Keratinocyte (primary cell): ENCODE measurements at regions not wholly inside any gene's neighbourhood (a gene's known extent, or its start where the extent isn't known, plus 50 kb on each side); places are given as distances from the start of the nearest gene placed in this dataset.

Source experiments
- EZH2 ChIP-seq: IDR thresholded peaks from one replicate; pipeline ENCODE4 v1.6.1; 2012; ENCODE audit warnings: inconsistent platforms, mild to moderate bottlenecking, low read length, moderate library complexity
- TF ChIP-seq, protein P1 (sequence below), 3 experiments: IDR thresholded peaks in 1 of 3; conservative IDR thresholded peaks in 1 of 3; optimal IDR thresholded peaks in 1 of 3; 2 replicates in 2 of 3; 3 replicates in 1 of 3; pipeline versions ENCODE3 to v1.5.1; 2011; ENCODE audit warnings: low read length in 3 of 3, mild to moderate bottlenecking in 3 of 3, moderate library complexity in 2 of 3, control low read depth in 1 of 3, inconsistent platforms in 1 of 3; ENCODE audit not compliant: insufficient read depth in 2 of 3; ENCODE audit errors: extremely low read depth in 1 of 3

GRCh38 chr9:82382887-82383616 is 394.5 kb downstream of the SPATA31D1 start:
- TF ChIP-seq EZH2: no peak
- TF ChIP-seq, protein P1, sequence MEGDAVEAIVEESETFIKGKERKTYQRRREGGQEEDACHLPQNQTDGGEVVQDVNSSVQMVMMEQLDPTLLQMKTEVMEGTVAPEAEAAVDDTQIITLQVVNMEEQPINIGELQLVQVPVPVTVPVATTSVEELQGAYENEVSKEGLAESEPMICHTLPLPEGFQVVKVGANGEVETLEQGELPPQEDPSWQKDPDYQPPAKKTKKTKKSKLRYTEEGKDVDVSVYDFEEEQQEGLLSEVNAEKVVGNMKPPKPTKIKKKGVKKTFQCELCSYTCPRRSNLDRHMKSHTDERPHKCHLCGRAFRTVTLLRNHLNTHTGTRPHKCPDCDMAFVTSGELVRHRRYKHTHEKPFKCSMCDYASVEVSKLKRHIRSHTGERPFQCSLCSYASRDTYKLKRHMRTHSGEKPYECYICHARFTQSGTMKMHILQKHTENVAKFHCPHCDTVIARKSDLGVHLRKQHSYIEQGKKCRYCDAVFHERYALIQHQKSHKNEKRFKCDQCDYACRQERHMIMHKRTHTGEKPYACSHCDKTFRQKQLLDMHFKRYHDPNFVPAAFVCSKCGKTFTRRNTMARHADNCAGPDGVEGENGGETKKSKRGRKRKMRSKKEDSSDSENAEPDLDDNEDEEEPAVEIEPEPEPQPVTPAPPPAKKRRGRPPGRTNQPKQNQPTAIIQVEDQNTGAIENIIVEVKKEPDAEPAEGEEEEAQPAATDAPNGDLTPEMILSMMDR (optimal IDR thresholded peaks at IDR 0.05 in 1 of 3, IDR thresholded peaks at IDR 0.05 in 1 of 3, conservative IDR thresholded peaks at IDR 0.05 in 1 of 3; ENCODE audit: extremely low read depth in 1 of 3, insufficient read depth in 2 of 3, low read length in 3 of 3): no peak
